ENCODE measurements at regions not wholly inside any gene's neighbourhood (a gene's known extent, or its start where the extent isn't known, plus 50 kb on each side); places are given as distances from the start of the nearest gene placed in this dataset.

GRCh38 chr2:57621122-57621663 is 425.4 kb upstream of the VRK2 start:
- no peak overlapping the region for H3K27ac ChIP-seq (ENCODE audit: insufficient read depth, low read depth, low read length)
- DNase-seq (ENCODE audit: low read depth, low spot score) (no peak), FAIRE-seq (no peak)
- no TSS peak for BruUV-seq (replicated peaks)
- no peak overlapping the region for H3K4me3 ChIP-seq (replicated peaks in 1 of 3; ENCODE audit: insufficient read depth in 1 of 3, low read depth in 1 of 3, low read length in 3 of 3)
- H3K4me2 ChIP-seq (ENCODE audit: insufficient read depth, low read length), result no peak overlapping the region
- no peaks in the 10 kb centered on the region for H4K20me1 ChIP-seq (replicated peaks; ENCODE audit: control insufficient read depth, extremely low read depth, insufficient read depth, low read length)
- no peaks in the 10 kb centered on the region for H3K27me3 ChIP-seq (ENCODE audit: control insufficient read depth in 2 of 2, insufficient read depth in 2 of 2, low read length in 2 of 2)
- no peaks in the 10 kb centered on the region for H3K79me2 ChIP-seq (ENCODE audit: control insufficient read depth, insufficient read depth, low read length)
- no peaks in the 10 kb centered on the region for H3K9me1 ChIP-seq (replicated peaks; ENCODE audit: control insufficient read depth, extremely low read depth, insufficient read depth, low read length)
- no peaks in the 10 kb centered on the region for H3K9me3 ChIP-seq (replicated peaks; ENCODE audit: control insufficient read depth, insufficient read depth, low read length)
- dilution Hi-C loops (cut with MboI; ENCODE audit: extremely low pct_ligation_motif_present, low sequenced_read_pairs) (no loop called here), intact Hi-C loops (cut with micrococcal nuclease) (no loop called here)
- TF ChIP-seq MAX (IDR thresholded peaks at IDR 0.05; ENCODE audit: insufficient read depth, insufficient read length) (no peak), FOS (IDR thresholded peaks at IDR 0.05; ENCODE audit: borderline replicate concordance, insufficient read depth, low read length) (no peak), EZH2 (IDR thresholded peaks at IDR 0.05; ENCODE audit: borderline replicate concordance, low read depth, low read length, severe bottlenecking) (no peak), JUN (IDR thresholded peaks at IDR 0.05; ENCODE audit: borderline replicate concordance, insufficient read depth, insufficient read length, low read depth) (no peak), CTCF (IDR thresholded peaks at IDR 0.05; ENCODE audit: extremely low read depth in 1 of 2, insufficient read depth in 1 of 2, low read depth in 1 of 2, low read length in 2 of 2) (no peak), POLR2AphosphoS5 (IDR thresholded peaks at IDR 0.05; ENCODE audit: insufficient read depth, low read depth, low read length) (no peak), GATA2 (IDR thresholded peaks at IDR 0.05; ENCODE audit: insufficient read depth, insufficient read length, low read depth, low read length) (no peak), POLR2A (IDR thresholded peaks at IDR 0.05; ENCODE audit: low read depth, low read length) (no peak), MYC (IDR thresholded peaks at IDR 0.05; ENCODE audit: low read depth, low read length) (no peak)
- H3K4me1 ChIP-seq (ENCODE audit: control insufficient read depth, extremely low read depth, insufficient read depth, low read length), result no peaks in the 10 kb centered on the region
- H3K36me3 ChIP-seq (ENCODE audit: control insufficient read depth in 2 of 2, extremely low read depth in 1 of 2, insufficient read depth in 2 of 2, low read length in 2 of 2), result no peaks in the 10 kb centered on the region
- no peak overlapping the region for H3K9ac ChIP-seq (replicated peaks; ENCODE audit: extremely low read depth, insufficient read depth, low read length)
- ChIA-PET CTCF (no interaction called here), POLR2A (no interaction called here)
- no peak overlapping the region for H2AFZ ChIP-seq (ENCODE audit: low read depth, low read length)

Data from endothelial cell of umbilical vein (primary cell).